WTC11 (cell line): ENCODE measurements at regions not wholly inside any gene's neighbourhood (a gene's known extent, or its start where the extent isn't known, plus 50 kb on each side); places are given as distances from the start of the nearest gene placed in this dataset.

Experiments
- CREB1 ChIP-seq: sonication (generic); formaldehyde crosslinking; IDR thresholded peaks from 2 replicates; pipeline ENCODE4 v1.8.0; 2023; ENCODE audit warnings: mild to moderate bottlenecking, missing genetic modification reagents
- CTCF ChIP-seq: fragments of 200-600 bp; IDR thresholded peaks from 2 replicates; pipeline ENCODE4 v1.8.0; 2022; ENCODE audit warnings: antibody characterized with exemption
- EMX1 ChIP-seq: fragments of 250-450 bp; sonication (Bioruptor Pico); IDR thresholded peaks from 2 replicates; pipeline ENCODE4 v1.8.0; 2021; ENCODE audit warnings: mild to moderate bottlenecking
- ESRRA ChIP-seq: sonication (generic); formaldehyde crosslinking; IDR thresholded peaks from 2 replicates; pipeline ENCODE4 v1.8.1; 2022; ENCODE audit warnings: mild to moderate bottlenecking, missing genetic modification reagents, borderline replicate concordance
- FOXK1 ChIP-seq: sonication (generic); formaldehyde crosslinking; IDR thresholded peaks from 2 replicates; pipeline ENCODE4 v1.8.0; 2022; ENCODE audit warnings: mild to moderate bottlenecking, moderate library complexity, missing genetic modification reagents
- FOXP1 ChIP-seq: sonication (generic); formaldehyde crosslinking; IDR thresholded peaks from 2 replicates; pipeline ENCODE4 v1.8.0; 2022; ENCODE audit warnings: missing genetic modification reagents, mild to moderate bottlenecking, moderate library complexity, borderline replicate concordance
- MYBL2 ChIP-seq: sonication (generic); formaldehyde crosslinking; IDR thresholded peaks from 2 replicates; pipeline ENCODE4 v1.8.1; 2023; ENCODE audit warnings: mild to moderate bottlenecking, moderate library complexity, missing genetic modification reagents
- TEAD1 ChIP-seq: sonication (generic); formaldehyde crosslinking; IDR thresholded peaks from 2 replicates; pipeline ENCODE4 v1.8.0; 2022; ENCODE audit warnings: mild to moderate bottlenecking, missing genetic modification reagents
- ZNF219 ChIP-seq: sonication (generic); formaldehyde crosslinking; IDR thresholded peaks from 2 replicates; pipeline ENCODE4 v1.8.0; 2023; ENCODE audit warnings: missing genetic modification reagents, mild to moderate bottlenecking, borderline replicate concordance
- ZNF317 ChIP-seq: sonication (generic); formaldehyde crosslinking; IDR thresholded peaks from 2 replicates; pipeline ENCODE4 v1.8.1; 2023; ENCODE audit warnings: low read depth, mild to moderate bottlenecking, moderate library complexity, missing genetic modification reagents, borderline replicate concordance
- ZNF423 ChIP-seq: fragments of 250-450 bp; sonication (Bioruptor Pico); IDR thresholded peaks from 2 replicates; pipeline ENCODE4 v2.1.2; 2022; ENCODE audit warnings: mild to moderate bottlenecking, moderate library complexity
- TF ChIP-seq, protein P1 (sequence below): sonication (generic); formaldehyde crosslinking; IDR thresholded peaks from 2 replicates; pipeline ENCODE4 v1.8.0; 2022; ENCODE audit warnings: mild to moderate bottlenecking, missing genetic modification reagents
- TF ChIP-seq, protein P2 (sequence below): sonication (generic); formaldehyde crosslinking; IDR thresholded peaks from 2 replicates; pipeline ENCODE4 v1.8.0; 2022; ENCODE audit warnings: missing genetic modification reagents
- TF ChIP-seq, protein P3 (sequence below): sonication (generic); formaldehyde crosslinking; IDR thresholded peaks from 2 replicates; pipeline ENCODE4 v1.8.1; 2023; ENCODE audit warnings: mild to moderate bottlenecking, moderate library complexity, missing genetic modification reagents

GRCh38 chr6:78398292-78398691, 469.1 kb upstream of the IRAK1BP1 start:
- TF ChIP-seq CTCF: no peak
- no peak for TF ChIP-seq MYBL2 (CRISPR knock-in tag)
- no peak for TF ChIP-seq ESRRA (CRISPR knock-in tag)
- TF ChIP-seq, protein P1, sequence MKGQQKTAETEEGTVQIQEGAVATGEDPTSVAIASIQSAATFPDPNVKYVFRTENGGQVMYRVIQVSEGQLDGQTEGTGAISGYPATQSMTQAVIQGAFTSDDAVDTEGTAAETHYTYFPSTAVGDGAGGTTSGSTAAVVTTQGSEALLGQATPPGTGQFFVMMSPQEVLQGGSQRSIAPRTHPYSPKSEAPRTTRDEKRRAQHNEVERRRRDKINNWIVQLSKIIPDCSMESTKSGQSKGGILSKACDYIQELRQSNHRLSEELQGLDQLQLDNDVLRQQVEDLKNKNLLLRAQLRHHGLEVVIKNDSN (CRISPR knock-in tag): no peak
- no peak for TF ChIP-seq ZNF317 (CRISPR knock-in tag)
- no peak for TF ChIP-seq TEAD1 (CRISPR knock-in tag)
- TF ChIP-seq, protein P2, sequence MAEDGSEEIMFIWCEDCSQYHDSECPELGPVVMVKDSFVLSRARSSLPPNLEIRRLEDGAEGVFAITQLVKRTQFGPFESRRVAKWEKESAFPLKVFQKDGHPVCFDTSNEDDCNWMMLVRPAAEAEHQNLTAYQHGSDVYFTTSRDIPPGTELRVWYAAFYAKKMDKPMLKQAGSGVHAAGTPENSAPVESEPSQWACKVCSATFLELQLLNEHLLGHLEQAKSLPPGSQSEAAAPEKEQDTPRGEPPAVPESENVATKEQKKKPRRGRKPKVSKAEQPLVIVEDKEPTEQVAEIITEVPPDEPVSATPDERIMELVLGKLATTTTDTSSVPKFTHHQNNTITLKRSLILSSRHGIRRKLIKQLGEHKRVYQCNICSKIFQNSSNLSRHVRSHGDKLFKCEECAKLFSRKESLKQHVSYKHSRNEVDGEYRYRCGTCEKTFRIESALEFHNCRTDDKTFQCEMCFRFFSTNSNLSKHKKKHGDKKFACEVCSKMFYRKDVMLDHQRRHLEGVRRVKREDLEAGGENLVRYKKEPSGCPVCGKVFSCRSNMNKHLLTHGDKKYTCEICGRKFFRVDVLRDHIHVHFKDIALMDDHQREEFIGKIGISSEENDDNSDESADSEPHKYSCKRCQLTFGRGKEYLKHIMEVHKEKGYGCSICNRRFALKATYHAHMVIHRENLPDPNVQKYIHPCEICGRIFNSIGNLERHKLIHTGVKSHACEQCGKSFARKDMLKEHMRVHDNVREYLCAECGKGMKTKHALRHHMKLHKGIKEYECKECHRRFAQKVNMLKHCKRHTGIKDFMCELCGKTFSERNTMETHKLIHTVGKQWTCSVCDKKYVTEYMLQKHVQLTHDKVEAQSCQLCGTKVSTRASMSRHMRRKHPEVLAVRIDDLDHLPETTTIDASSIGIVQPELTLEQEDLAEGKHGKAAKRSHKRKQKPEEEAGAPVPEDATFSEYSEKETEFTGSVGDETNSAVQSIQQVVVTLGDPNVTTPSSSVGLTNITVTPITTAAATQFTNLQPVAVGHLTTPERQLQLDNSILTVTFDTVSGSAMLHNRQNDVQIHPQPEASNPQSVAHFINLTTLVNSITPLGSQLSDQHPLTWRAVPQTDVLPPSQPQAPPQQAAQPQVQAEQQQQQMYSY (CRISPR knock-in tag): no peak
- TF ChIP-seq, protein P3, sequence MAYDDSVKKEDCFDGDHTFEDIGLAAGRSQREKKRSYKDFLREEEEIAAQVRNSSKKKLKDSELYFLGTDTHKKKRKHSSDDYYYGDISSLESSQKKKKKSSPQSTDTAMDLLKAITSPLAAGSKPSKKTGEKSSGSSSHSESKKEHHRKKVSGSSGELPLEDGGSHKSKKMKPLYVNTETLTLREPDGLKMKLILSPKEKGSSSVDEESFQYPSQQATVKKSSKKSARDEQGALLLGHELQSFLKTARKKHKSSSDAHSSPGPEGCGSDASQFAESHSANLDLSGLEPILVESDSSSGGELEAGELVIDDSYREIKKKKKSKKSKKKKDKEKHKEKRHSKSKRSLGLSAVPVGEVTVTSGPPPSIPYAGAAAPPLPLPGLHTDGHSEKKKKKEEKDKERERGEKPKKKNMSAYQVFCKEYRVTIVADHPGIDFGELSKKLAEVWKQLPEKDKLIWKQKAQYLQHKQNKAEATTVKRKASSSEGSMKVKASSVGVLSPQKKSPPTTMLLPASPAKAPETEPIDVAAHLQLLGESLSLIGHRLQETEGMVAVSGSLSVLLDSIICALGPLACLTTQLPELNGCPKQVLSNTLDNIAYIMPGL: no peak
- no peak for TF ChIP-seq CREB1 (CRISPR knock-in tag)
- TF ChIP-seq EMX1 (CRISPR knock-in tag): no peak
- TF ChIP-seq FOXK1 (CRISPR knock-in tag): no peak
- no peak for TF ChIP-seq ZNF423 (CRISPR knock-in tag)
- TF ChIP-seq ZNF219: no peak
- no peak for TF ChIP-seq FOXP1 (CRISPR knock-in tag)
